HG03571 (cell line): ENCODE measurements at regions not wholly inside any gene's neighbourhood (a gene's known extent, or its start where the extent isn't known, plus 50 kb on each side); places are given as distances from the start of the nearest gene placed in this dataset.

Experiments
- ATAC-seq: cut with Tn5 transposase; IDR thresholded peaks from one replicate; pipeline ENCODE4 v1.9.1; 2021; ENCODE audit not compliant: unreplicated experiment

DNA sequence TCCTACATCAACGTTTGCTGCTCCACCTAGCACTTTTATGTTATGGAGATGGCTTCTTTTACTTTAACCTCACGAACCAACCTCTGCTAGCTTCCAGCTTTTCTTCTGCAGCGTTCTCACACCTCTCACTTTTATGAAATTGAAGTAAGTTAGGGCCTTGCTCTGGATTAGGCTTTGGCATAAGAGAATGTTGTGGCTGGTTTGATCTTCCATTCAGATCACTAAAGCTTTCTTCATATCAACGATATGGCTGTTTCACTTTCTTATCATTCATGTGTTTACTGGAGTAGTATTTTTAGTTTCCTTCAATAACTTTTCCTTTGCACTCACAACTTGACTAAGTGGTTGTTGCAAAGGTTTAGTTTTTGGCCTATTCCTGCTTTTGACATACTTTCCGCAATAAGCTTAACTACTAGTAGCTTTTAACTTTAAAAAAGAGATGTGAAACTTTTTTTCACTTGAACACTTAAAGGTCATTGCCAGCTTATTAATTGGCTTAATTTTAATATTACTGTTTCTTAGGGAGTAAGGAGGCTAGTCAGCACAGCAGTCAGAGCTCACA is 60.0 kb upstream of the SPRY2 start:
- no peak for ATAC-seq

DNA sequence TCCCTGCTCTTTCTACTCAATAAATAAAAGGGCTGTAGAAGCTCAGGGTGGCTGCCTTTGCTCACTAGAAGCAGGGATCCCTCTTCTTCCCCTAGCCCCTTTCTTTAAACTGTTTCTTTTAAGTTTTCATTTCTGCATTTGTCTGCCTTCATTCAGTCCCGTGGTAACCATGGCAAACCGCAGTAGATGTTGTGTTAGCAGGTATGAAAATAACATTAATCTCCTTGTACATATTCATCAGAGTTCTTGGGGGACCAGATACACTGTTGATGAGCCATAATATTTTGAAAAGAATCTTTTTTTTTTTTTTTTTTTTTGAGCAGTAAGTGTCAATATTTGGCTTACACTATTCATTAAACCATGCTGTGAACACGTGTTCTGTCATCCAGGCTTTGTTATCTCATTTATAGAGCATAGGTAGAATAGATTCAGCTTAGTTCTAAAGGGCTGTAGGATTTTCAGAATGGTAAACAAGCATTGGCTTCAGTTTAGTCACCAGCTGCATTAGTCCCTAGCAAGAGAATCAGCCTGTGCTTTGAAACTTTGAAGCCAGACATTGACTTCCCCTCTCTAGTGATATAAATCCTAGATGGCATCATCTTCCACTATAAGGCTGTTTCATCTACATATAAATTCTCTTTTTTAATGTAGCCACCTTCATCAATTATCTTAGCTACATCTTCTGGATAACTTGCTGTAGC is 59.4 kb upstream of the SPRY2 start:
- ATAC-seq, result no peak

DNA sequence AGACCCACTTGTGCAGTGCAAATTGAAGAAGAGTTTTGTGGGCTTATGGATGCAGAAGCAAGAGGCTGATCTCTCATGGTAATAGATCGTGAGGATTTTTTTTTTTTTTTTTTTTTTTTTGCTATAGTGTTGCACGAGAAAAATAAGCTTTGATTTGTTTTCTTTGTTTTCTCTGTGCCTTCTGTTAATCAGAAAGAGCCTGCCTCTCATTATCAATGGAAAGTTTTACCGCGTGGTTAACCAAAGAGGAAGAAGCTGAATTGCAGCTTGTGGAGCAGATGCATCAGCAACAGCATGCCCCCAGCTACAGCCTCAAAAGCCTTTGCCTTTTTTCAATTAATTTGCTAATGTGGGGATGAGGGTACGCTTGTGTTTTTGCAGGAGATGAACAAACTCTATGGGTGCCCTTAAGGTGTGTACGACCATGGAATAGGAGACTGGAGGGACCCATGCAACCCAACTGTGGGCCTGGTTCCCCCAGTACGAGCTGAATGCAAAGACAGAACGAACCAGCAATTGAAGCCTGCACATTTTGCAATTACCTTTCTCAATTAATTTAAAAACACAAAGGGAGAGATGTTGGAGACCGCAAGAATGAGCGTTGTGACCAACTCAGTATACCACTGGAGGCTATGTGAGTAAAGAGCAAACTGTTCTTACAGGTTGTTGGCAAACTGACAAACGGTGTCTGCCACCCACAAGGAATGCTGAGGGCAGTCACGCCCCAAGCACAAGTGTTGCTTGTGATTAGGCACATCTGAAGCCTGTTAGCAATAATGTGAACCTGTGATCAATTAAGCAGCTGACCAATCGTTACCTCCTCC is 58.6 kb upstream of the SPRY2 start:
- no peak for ATAC-seq
